HG03439 (cell line): ENCODE measurements at regions not wholly inside any gene's neighbourhood (a gene's known extent, or its start where the extent isn't known, plus 50 kb on each side); places are given as distances from the start of the nearest gene placed in this dataset.
"Not testable (repeated sequence)": the region's sequence is repeated elsewhere in the genome, so short reads cannot be mapped to it uniquely, and the experiment has no call there.

Experiments used
- ATAC-seq: cut with Tn5 transposase; IDR thresholded peaks from one replicate; pipeline ENCODE4 v1.9.1; 2021; ENCODE audit warnings: mild to moderate bottlenecking, moderate library complexity; ENCODE audit not compliant: unreplicated experiment

- ATAC-seq = no peak
Observed at GRCh38 chr5:104494083-104494482, 931.5 kb upstream of the NUDT12 start.

GRCh38 chr5:104472811-104473210, 910.2 kb upstream of the NUDT12 start:
- no peak for ATAC-seq

GRCh38 chr5:104456122-104456521, 893.5 kb upstream of the NUDT12 start:
- no peak for ATAC-seq

- ATAC-seq = no peak
Observed at GRCh38 chr5:104452550-104452949, 890.0 kb upstream of the NUDT12 start.

GRCh38 chr5:104451911-104452310, 889.3 kb upstream of the NUDT12 start:
- not testable (repeated sequence) for ATAC-seq

GRCh38 chr5:104444656-104445055, 882.1 kb upstream of the NUDT12 start:
- ATAC-seq = no peak

GRCh38 chr5:104443706-104444105, 881.1 kb upstream of the NUDT12 start:
- ATAC-seq = no peak

- ATAC-seq = no peak
Observed at GRCh38 chr5:104431981-104432380, 869.4 kb upstream of the NUDT12 start.

DNA sequence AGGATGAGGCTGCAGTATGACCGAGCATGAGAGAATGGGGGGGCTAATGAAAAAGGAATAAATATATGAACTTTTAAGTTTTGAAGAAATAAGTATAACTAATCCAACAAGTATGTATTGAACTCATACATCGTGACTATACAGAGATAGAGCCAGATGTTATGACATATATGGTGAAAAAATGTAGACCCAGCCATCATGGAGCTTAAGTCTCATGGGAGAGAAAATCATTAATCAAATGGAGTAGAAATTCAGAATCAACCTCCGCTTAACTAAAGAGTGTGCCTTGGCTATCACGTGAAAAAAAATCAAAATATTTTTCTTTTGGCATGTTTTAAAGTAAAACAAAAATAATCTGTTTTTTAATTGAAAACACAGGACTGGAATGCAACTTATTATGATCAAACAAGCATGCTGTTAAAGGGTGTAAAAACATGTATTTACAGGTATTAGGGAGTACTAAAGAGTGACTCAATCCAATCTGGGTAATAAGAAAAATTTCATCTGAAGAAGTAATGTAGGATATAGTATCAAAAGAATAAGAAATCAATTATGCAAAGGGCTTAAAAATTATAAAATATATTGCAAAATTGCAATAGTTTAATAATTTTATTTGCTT, 868.5 kb upstream of the NUDT12 start:
- ATAC-seq = no peak

DNA sequence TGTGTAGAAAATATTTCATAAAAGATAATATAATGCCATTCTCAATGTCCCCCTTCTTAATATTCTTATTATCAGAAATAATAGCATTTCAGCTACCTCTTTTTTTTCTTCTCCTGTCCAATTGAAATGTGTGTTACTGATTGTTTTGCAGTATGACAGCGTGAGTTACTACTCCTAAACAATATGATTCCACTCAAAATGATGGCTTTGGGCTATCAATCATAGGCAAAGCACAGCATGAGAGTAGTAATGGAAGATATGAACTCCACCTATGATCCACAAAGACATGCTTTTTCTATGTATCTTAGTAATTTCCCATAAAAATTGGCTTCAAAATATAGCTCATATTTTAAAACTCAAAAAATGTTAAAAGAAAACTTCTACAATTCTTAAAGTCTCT, 867.3 kb upstream of the NUDT12 start:
- ATAC-seq = no peak

DNA sequence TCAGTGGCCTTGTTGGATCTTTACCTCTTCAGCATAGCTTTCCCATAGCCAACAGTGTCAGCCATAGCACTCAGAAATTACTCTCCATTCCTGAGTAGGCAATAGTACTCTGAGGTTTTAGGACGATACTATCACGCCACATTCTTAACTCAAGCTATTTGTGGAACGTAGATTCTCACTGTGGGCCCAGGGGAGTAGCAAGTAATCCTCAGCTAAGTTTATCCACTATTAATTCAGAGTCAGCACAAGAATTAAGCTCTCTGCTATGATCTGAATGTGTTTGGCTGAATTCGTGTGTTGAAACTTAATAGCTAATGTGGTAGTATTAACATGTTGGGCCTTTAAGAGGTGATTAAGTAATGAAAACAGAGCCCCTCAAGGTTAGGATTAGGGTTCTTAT, 858.8 kb upstream of the NUDT12 start:
- no peak for ATAC-seq

GRCh38 chr5:104418056-104418455, 855.5 kb upstream of the NUDT12 start:
- ATAC-seq = no peak

DNA sequence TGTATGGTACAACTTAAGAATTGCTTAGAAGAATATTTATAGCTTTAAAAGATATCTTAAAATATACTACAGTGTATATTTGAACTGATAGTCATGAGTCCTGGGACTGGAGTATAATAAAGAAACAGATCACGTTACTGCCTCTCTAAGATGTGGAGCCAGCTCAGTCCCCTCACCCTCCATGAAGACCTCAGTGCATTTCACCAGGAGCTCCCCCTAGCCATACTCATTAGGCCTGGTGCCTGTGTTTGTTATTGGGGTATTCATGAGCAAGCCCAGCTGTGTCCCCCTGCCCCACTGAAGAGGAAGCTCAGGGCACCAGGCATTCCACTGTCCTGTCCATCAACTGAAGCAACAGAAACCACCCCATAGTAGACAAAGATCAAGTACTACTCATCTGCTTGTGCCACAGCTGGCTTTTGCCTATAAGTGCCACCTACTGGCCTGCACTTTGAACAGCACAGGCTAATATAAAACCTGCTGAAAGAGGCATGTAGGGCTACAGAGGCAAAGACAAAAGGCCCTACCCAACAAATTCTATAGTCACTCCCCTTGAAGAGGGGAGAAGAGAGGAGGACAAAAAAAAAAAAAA, 850.2 kb upstream of the NUDT12 start:
- ATAC-seq = peak; percentile 92

DNA sequence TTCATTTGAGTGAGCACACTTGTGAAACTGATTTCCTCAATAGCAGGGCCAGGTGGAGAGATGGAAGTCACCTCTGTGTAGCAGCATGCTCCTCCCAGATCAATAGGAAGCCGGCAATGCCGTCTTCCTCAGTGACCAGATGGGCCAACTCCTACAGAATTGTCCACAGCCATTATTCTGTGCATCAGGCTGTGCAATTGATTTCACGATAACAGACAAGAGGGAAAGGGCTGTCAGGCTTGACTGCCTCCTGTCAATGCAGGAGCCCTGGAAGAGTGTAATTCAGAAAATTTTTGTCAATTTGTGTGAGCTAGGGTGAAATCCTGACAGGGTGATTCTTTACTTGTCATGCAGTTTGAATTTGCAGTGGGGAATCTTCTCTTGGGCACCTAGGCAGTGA, 838.4 kb upstream of the NUDT12 start:
- no peak for ATAC-seq

- ATAC-seq = no peak
Observed at GRCh38 chr5:104385906-104386305, 823.3 kb upstream of the NUDT12 start.

GRCh38 chr5:104375345-104375744, 812.8 kb upstream of the NUDT12 start:
- no peak for ATAC-seq

DNA sequence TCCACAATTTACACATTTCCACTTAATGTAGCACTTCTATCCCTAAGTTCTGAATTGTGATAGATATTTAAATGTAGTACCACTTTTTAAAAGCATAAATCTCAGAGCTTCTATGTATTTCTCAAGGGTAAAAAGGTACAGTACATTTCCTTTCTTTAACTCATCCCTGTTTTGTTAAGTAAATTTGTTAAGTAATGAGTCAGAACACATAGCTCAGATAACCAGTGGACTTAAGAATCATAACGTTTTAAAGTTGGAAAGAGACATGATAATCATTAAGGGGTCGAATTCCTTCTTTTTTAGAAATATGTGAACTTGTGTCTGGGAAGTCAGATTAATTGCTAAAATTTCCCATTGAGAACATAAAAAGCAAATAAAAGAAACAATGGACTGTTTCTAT, 810.2 kb upstream of the NUDT12 start:
- no peak for ATAC-seq

GRCh38 chr5:104372376-104372775, 809.8 kb upstream of the NUDT12 start:
- no peak for ATAC-seq

GRCh38 chr5:104370523-104370922, 807.9 kb upstream of the NUDT12 start:
- ATAC-seq = no peak

- ATAC-seq = no peak
Observed at GRCh38 chr5:104367978-104368377, 805.4 kb upstream of the NUDT12 start.

DNA sequence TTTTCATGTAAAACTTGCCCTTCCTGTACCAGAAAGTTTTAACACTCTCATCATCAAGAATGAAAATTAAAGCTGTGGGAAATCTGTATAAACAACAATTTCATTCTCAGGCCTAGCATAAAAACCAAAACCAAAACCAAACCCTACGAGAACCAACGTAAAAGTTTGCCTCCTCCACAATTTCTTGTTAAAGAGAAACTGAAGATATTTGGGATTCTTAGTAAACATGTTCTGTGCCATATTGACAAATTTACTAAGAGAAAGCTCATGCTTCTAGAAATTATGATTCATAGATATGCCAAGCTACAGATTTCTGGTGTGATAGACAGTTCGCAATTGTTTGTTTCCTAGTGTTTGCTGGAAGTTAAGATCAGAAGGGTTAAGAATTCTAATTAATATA, 801.0 kb upstream of the NUDT12 start:
- no peak for ATAC-seq

- ATAC-seq = no peak
Observed at GRCh38 chr5:104361932-104362331, 799.3 kb upstream of the NUDT12 start.

DNA sequence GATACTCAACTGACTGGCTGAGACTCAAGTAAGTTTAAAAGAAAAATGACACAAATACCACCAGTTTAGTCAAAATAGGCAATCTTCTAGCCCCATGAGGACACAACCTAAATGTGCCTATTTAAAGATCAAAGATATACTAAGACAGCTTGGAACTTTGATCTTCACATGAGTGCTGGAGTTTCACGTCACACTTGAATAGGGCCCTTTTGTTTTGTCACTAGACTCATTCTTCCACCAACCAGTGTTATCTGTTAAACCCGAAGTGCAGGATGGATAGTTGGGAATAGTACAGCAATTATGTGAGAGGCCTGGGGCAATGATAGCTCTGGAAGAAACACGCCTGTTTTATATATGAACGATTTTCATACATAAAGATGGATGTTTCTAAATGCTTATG, 792.8 kb upstream of the NUDT12 start:
- no peak for ATAC-seq
